HG03520 (cell line): ENCODE measurements at regions not wholly inside any gene's neighbourhood (a gene's known extent, or its start where the extent isn't known, plus 50 kb on each side); places are given as distances from the start of the nearest gene placed in this dataset.
"Not testable (repeated sequence)": the region's sequence is repeated elsewhere in the genome, so short reads cannot be mapped to it uniquely, and the experiment has no call there.

Experiments used
- ATAC-seq: cut with Tn5 transposase; IDR thresholded peaks from one replicate; pipeline ENCODE4 v1.9.1; 2021; ENCODE audit warnings: mild to moderate bottlenecking, moderate library complexity; ENCODE audit not compliant: unreplicated experiment

GRCh38 chr1:184858288-184858687 is 103.6 kb upstream of the EDEM3 start:
- no peak for ATAC-seq

DNA sequence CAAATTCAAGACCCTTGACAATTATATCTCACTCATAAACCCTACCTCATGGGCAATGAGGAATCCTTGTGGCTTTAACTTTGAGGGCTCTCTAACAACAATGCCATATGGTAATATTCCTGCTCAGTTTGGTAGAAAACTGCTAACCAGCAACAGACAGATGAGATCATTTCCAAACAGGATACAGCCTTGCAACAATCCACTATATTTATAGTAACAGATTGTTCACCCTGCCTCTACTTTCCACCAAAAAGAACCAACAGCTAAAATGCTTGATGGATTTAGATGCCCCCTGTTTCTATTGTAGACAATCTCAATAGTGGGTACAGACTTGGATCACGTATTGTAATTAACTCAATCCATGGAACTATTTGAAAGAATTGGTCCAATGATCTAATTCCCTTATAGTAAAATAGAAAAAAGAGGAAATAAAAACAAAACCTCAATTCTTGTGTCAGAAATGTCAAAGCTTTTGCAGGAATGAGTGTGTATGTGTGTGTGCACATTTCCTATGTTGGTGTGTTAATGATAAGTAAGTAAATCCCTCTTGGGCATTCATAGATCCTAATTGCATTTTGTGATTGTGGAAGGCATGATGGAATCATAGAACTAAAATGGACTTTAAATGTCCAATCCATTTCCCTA is 100.0 kb upstream of the EDEM3 start:
- ATAC-seq: no peak

- no peak for ATAC-seq
These were observed 99.4 kb upstream of the EDEM3 start for GRCh38 chr1:184854036-184854435.

DNA sequence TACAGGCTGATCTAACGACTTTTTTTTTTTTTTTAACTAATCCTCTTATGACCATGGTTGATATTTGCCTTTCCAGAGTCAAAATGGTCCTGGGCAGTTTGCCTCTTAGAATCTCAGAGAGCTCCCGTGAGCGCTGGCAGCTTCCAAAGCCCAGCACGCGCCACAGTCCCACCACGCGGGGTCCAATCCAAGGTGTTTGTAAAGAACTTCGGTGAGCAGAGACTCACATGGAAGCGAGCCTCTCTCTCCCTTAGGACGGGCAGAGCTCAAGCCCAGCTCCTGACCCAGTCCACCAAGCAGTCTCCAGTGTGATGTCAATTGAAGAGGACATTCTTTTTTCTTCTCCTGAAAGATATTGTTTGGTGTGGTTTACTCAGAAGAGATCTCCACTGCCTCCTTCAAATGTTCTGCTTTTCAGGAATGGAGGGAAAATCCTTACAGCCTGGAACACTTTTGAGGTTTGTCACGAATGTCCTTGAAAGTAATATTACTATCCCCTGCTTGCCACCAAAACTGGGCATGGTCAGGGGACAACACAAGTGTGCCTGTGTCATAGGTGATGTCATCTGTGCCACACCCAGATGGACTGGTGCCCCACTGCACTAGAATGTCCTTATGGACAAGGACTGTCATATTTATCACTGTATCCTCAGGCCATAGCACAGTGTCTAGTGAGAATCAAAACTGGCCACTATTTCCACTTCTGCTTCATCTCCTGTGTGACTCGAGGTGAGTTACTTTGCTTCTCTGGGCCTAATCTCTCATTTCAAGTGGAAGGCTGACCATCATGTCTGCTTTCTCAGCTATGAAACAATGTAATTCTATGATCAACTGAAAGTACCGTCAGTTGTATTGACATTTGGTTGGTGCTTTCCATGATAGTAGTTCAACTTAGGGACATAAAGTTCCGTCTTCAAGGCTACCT is 97.4 kb upstream of the EDEM3 start:
- no peak for ATAC-seq

DNA sequence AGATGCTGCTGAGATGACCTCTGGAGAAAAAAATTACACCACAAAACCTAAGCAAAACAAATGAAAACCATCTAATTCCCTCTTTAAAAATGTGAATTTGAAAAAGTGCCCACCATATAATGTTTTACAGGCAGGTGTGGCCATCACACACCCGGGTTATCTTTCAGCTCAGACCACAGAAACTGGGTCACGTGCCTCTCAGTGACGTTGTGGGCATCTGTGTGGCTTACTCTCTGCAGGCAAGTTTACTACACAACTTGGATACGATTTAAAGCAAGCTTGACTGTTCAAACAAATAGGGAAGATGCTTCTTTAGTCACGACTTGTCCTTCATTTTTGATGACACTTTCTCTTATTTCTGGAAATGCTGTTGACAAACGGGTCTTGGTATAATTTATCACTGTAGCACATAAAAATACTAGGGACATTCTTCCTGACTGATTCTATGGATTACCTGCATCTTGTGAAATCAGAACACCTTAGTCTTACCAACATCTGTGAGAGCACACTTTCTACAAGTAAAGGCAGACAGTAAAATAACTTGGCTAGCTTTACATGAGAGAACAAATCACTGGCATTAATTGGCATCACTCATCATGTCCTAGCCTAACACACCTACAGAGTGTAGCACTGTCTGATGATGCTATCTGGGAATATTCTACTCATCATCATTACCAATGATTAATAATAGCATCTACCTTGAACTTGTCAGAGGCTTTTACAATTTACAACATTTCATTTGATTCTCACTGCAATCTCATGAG is 89.3 kb upstream of the EDEM3 start:
- ATAC-seq: peak; percentile 99

DNA sequence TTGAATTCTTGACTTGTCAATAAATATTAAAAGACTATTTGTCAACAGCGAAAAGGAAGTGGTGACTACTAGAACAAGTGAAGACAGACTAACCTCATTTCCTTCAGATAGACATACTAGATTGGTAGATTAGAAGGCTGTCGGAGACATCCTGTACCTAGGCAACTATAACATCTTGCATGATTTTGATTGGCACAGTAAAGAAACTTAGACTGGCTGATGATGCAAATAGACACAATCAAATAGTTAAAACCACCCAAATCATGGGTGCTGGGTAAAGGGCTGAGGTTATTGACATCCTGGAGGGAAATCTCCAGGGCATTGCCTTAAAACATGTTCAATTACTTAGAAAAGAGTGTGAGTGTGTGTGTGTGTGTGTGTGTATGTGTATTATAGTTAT is 85.9 kb upstream of the EDEM3 start:
- ATAC-seq: no peak

DNA sequence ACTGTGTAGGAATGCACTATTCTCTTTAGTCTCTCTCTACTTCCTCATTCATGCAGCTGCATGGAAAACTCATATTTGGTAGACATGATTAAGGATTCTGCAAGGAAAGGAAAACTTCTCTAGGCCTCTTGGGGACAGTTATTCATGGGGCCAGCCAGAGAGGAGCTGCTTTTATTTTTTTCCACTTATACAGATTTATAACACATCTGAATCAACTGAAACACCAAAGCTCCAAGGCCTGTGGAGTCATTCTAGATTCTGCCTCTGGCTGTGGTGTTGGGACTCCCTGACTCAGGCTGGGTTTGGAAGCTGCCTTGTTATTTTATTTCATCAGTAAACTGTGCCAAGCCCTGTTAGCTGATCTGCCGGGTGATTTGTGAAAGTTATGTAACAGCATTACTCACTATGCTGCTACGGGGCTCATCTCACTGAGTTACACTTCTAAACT is 83.9 kb upstream of the EDEM3 start:
- no peak for ATAC-seq

- no peak for ATAC-seq
These were observed 82.6 kb upstream of the EDEM3 start for GRCh38 chr1:184836934-184837895.

- ATAC-seq: no peak
These were observed 81.5 kb upstream of the EDEM3 start for GRCh38 chr1:184836141-184836540.

DNA sequence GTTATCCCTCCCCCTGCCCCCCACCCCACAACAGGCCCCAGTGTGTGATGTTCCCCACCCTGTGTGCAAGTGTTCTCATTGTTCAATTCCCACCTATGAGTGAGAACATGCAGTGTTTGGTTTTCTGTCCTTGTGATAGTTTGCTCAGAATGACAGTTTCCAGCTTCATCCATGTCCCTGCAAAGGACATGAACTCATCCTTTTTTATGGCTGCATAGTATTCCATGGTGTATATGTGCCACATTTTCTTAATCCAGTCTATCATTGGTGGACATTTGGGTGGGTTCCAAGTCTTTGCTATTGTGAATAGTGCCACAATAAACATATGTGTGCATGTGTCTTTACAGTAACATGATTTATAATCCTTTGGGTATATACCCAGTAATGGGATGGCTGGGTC is 79.3 kb upstream of the EDEM3 start:
- ATAC-seq: not testable (repeated sequence)

- ATAC-seq: no peak
These were observed 77.9 kb upstream of the EDEM3 start for GRCh38 chr1:184832517-184832916.

- ATAC-seq: not testable (repeated sequence)
These were observed 74.8 kb upstream of the EDEM3 start for GRCh38 chr1:184829496-184829895.

GRCh38 chr1:184828369-184828717 is 73.7 kb upstream of the EDEM3 start:
- no peak for ATAC-seq

- ATAC-seq: no peak
These were observed 73.1 kb upstream of the EDEM3 start for GRCh38 chr1:184827600-184828368.

- no peak for ATAC-seq
These were observed 71.3 kb upstream of the EDEM3 start for GRCh38 chr1:184826001-184826400.

DNA sequence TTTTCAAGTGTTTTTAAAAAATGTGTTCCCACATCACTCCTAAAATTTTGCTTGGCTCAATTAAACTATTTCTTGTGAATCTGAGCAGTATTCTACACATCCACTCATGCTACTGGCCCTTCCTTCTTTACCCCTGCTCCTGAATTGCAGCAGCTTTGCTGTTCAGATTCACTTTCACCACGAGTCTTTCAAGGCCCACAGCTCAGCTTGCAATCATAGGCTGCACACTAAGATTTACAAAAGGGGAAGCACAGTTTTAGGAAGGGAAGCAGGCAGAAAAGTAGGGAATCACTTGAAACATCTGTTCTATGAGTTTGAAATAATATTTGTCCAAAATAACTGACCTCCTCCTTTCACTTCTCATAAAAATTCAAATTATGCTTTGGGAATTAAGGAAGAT is 70.9 kb upstream of the EDEM3 start:
- ATAC-seq: no peak

DNA sequence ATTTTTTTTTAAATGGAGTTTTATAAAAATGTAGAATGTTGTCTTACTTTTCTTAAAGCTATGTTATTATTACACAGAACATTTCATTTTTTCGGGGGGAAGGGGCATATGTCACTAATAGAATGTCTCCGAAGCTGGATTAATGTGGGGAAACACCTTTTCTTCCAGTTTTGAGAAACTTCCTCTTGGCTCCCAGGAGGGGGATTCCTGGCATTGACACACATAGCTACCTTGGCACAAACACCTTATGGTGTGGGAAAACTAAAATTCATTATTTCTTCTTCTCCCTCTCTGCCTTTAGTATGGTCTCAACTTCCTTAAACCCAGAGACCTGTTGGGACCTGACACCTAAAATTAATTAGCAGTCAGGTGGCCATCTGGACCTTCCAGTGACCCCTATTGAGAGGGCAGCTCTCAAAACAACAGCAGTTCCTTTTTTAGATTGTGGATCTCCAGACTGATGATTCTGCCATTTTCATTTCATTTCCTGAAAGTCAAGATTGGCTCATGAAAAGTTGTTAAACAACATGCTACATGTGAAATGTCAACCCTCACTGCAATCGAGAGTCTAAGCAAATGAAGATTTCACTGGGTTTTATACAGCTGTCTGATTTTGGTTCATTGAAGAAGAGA is 70.1 kb upstream of the EDEM3 start:
- no peak for ATAC-seq

- ATAC-seq: no peak
These were observed 68.4 kb upstream of the EDEM3 start for GRCh38 chr1:184823080-184823479.

DNA sequence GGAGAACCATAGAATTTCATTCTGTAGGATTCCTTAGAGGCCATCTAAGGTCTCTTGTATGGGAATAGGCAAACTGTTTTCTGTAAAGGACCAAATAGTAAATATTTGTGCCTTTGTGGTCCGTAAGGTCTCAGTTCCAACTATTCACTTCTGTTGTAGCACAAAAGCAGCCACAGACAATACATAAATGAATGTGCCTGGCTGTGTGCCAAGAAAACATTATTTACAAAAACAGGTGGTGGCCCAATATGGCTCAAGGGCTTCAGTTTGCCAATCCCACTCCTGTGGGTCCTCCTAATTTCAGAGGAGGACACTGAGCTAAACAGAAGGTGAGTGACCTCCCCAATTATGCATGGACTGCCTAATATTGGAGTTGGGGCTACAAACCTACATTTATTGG is 67.6 kb upstream of the EDEM3 start:
- no peak for ATAC-seq
